ENCODE measurements at regions not wholly inside any gene's neighbourhood (a gene's known extent, or its start where the extent isn't known, plus 50 kb on each side); places are given as distances from the start of the nearest gene placed in this dataset.

- DNase-seq (ENCODE audit: low read depth in 2 of 2), result no peak
Observed at GRCh38 chr2:122966461-122966860, 1058.6 kb upstream of the CNTNAP5 start.

- DNase-seq (ENCODE audit: low read depth in 2 of 2), result no peak
Observed at GRCh38 chr2:122977580-122977979, 1047.5 kb upstream of the CNTNAP5 start.

GRCh38 chr2:122980671-122981070 lies 1044.4 kb upstream of the CNTNAP5 start:
- DNase-seq (ENCODE audit: low read depth in 2 of 2), result no peak

GRCh38 chr2:122982936-122983335 lies 1042.2 kb upstream of the CNTNAP5 start:
- no peak for DNase-seq (ENCODE audit: low read depth in 2 of 2)

GRCh38 chr2:122988395-122989221 lies 1036.5 kb upstream of the CNTNAP5 start:
- DNase-seq (ENCODE audit: low read depth in 2 of 2), result no peak

GRCh38 chr2:122993592-122993991 lies 1031.5 kb upstream of the CNTNAP5 start:
- no peak for DNase-seq (ENCODE audit: low read depth in 2 of 2)

GRCh38 chr2:122999258-122999657 lies 1025.8 kb upstream of the CNTNAP5 start:
- DNase-seq (ENCODE audit: low read depth in 2 of 2), result no peak

GRCh38 chr2:122999821-123000220 lies 1025.3 kb upstream of the CNTNAP5 start:
- no peak for DNase-seq (ENCODE audit: low read depth in 2 of 2)

GRCh38 chr2:123002660-123003248 lies 1022.3 kb upstream of the CNTNAP5 start:
- no peak for DNase-seq (ENCODE audit: low read depth in 2 of 2)

- no peak for DNase-seq (ENCODE audit: low read depth in 2 of 2)
Observed at GRCh38 chr2:123015186-123015585, 1009.9 kb upstream of the CNTNAP5 start.

- DNase-seq (ENCODE audit: low read depth in 2 of 2), result no peak
Observed at GRCh38 chr2:123035541-123035940, 989.5 kb upstream of the CNTNAP5 start.

- no peak for DNase-seq (ENCODE audit: low read depth in 2 of 2)
Observed at GRCh38 chr2:123036300-123036699, 988.8 kb upstream of the CNTNAP5 start.

- DNase-seq (ENCODE audit: low read depth in 2 of 2), result no peak
Observed at GRCh38 chr2:123040506-123040905, 984.6 kb upstream of the CNTNAP5 start.

GRCh38 chr2:123043458-123043857 lies 981.6 kb upstream of the CNTNAP5 start:
- no peak for DNase-seq (ENCODE audit: low read depth in 2 of 2)

- DNase-seq (ENCODE audit: low read depth in 2 of 2), result no peak
Observed at GRCh38 chr2:123045713-123046112, 979.4 kb upstream of the CNTNAP5 start.

GRCh38 chr2:123047186-123047585 lies 977.9 kb upstream of the CNTNAP5 start:
- DNase-seq (ENCODE audit: low read depth in 2 of 2), result no peak

GRCh38 chr2:123051136-123051535 lies 974.0 kb upstream of the CNTNAP5 start:
- no peak for DNase-seq (ENCODE audit: low read depth in 2 of 2)

- DNase-seq (ENCODE audit: low read depth in 2 of 2), result no peak
Observed at GRCh38 chr2:123061534-123061933, 963.6 kb upstream of the CNTNAP5 start.

- DNase-seq (ENCODE audit: low read depth in 2 of 2), result no peak
Observed at GRCh38 chr2:123073371-123073770, 951.7 kb upstream of the CNTNAP5 start.

- DNase-seq (ENCODE audit: low read depth in 2 of 2), result no peak
Observed at GRCh38 chr2:123073956-123074355, 951.1 kb upstream of the CNTNAP5 start.

- DNase-seq (ENCODE audit: low read depth in 2 of 2), result no peak
Observed at GRCh38 chr2:123077101-123077500, 948.0 kb upstream of the CNTNAP5 start.

- no peak for DNase-seq (ENCODE audit: low read depth in 2 of 2)
Observed at GRCh38 chr2:123080331-123080730, 944.8 kb upstream of the CNTNAP5 start.

- no peak for DNase-seq (ENCODE audit: low read depth in 2 of 2)
Observed at GRCh38 chr2:123085484-123085883, 939.6 kb upstream of the CNTNAP5 start.
